ENCODE measurements at regions not wholly inside any gene's neighbourhood (a gene's known extent, or its start where the extent isn't known, plus 50 kb on each side); places are given as distances from the start of the nearest gene placed in this dataset.

DNA sequence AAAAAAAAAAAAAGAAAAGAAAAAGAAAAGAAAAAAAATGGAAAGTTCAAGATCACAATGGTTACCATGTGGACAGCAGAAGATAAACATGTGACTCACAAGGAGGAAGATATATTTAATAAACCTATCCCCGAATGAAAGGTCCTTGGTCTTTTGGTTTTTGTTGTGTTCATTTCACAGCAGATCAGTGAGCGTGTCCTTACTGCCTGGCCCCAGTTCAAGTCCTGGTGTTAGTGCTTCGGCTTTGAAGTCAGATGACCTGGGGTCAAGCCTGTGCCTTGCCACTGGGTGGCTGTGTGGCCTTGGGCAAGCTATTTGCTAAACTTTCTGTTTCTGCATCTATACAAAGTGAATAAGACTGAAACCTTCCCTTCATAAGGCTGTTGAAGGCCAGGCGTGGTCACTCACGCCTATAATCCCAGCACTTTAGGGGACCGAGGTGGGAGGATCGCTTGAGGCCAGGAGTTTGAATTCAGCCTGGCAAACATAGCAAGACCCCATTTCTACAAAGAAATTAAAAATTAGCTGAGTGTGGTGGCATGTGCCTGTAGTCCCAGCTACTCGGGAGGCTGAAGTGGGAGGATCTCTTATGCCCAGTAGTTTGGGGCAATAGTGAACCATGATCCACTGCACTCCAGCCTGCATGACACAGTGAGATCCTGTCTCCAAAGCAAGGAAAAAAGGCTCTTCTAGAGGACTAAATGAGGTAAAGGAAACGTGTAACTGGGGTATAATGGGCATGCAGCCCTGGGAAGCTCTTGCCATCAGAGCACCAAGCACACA is 94.5 kb upstream of the SPATA31D4 start:
- FAIRE-seq (no peak), DNase-seq (ENCODE audit: insufficient read length, low spot score) (no peak)

GRCh38 chr9:81841333-81841732 is 86.9 kb upstream of the SPATA31D4 start:
- FAIRE-seq, result no peak

GRCh38 chr9:81844131-81844567 is 84.1 kb upstream of the SPATA31D4 start:
- FAIRE-seq, result no peak

More at GRCh38 chr9:81841333-81841732, 86.9 kb upstream of the SPATA31D4 start:
- DNase-seq (ENCODE audit: insufficient read length, low spot score), result no peak

DNA sequence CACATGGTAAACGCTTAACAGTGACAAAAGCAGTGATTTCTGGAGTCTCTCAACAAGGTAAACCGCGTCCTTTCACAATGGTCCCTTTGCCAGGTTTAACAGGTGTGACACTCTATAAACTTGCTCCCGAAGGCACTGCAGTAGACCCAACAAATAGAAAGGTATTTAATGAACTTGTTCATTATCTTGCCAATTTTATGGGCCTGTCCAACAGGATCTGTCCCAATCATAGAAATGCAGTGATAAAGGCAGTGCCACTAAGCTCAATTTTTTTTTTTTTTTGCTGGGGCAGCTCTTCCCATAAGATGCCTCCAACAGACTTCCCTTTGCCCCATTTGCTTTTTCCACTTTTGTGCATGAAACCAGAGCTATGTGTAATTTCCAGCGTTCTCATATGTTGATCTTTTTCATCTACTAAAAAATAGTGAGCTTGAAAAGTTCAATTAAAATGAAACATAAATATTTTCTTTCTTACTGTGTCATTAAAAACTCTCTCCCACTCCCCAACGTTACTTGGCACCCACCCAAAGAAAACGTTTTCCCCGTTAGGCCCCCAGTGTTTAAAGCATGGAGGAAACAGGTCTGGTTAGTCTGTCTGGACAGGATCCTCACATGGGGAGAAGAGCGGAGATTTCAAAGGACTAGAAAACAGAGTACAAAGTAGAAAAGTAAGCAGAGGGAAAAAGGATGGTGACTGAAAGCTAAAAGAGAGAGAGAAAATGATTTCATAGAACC is 80.9 kb upstream of the SPATA31D4 start:
- DNase-seq (ENCODE audit: insufficient read length, low spot score) (no peak), FAIRE-seq (no peak)

More at GRCh38 chr9:81844131-81844567, 84.1 kb upstream of the SPATA31D4 start:
- DNase-seq (ENCODE audit: insufficient read length, low spot score), result no peak

DNA sequence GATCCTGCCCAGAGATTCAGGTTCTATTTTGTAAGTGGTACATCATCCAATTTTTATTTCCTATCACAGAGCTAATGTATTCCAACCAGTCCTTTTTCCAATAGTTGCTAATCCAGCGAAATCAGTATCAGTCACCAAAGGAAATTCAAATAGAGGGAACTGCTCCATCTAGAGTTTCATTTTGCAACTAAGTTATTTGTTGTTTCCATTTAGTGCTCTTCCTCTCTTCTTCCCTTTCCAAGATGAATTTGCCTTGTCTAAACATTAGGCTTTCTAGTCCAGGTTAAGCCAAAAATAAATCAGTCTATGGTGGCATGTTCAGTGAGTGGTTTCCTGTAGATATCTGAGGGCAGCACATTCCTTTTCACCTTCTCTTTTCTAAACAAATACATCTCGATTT is 79.8 kb upstream of the SPATA31D4 start:
- no peak for FAIRE-seq
- no peak for DNase-seq (ENCODE audit: insufficient read length, low spot score)

DNA sequence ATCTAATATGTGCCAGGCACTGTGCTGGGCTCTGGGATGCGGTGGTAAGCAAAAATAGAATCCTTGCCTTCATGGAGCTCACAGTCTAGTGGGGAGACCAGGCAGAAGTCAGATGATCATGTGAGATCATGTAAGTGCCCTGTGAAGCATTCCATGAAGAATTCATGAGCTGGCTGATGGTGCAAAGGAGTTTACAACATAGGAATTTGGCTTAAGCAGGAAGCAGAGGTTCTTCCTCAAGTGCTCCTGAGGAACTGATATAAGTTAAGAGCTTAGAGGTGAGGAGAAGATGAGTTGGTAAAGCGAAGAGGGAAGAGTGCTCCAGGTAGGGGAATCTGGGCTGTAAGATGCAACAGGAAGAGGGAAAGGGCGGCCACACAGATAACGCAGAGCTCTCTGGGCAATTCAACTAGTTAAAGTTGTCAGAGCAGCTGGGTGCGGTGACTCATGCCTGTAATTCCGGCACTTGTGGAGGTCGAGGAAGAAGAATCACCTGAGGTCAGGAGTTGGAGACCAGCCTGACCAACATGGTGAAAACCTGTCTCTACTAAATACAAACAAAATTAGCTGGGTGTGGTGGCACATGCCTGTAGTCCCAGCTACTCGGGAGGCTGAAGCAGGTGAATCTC is 78.5 kb upstream of the SPATA31D4 start:
- FAIRE-seq (no peak), DNase-seq (ENCODE audit: insufficient read length, low spot score) (no peak)

- DNase-seq (ENCODE audit: insufficient read length, low spot score), result no peak
- no peak for FAIRE-seq
These were observed 77.5 kb upstream of the SPATA31D4 start for GRCh38 chr9:81850724-81851123.

GRCh38 chr9:81851340-81851739 is 76.9 kb upstream of the SPATA31D4 start:
- FAIRE-seq (no peak), DNase-seq (ENCODE audit: insufficient read length, low spot score) (no peak)

- FAIRE-seq, result no peak
- DNase-seq (ENCODE audit: insufficient read length, low spot score), result no peak
These were observed 75.4 kb upstream of the SPATA31D4 start for GRCh38 chr9:81852820-81853219.

- FAIRE-seq (no peak), DNase-seq (ENCODE audit: insufficient read length, low spot score) (no peak)
These were observed 72.7 kb upstream of the SPATA31D4 start for GRCh38 chr9:81855538-81855937.

GRCh38 chr9:81858657-81859430 is 69.4 kb upstream of the SPATA31D4 start:
- FAIRE-seq (no peak), DNase-seq (ENCODE audit: insufficient read length, low spot score) (no peak)

- DNase-seq (ENCODE audit: insufficient read length, low spot score), result no peak
- no peak for FAIRE-seq
These were observed 67.6 kb upstream of the SPATA31D4 start for GRCh38 chr9:81860581-81860980.

- FAIRE-seq, result no peak
- no peak for DNase-seq (ENCODE audit: insufficient read length, low spot score)
These were observed 66.6 kb upstream of the SPATA31D4 start for GRCh38 chr9:81861644-81862043.

DNA sequence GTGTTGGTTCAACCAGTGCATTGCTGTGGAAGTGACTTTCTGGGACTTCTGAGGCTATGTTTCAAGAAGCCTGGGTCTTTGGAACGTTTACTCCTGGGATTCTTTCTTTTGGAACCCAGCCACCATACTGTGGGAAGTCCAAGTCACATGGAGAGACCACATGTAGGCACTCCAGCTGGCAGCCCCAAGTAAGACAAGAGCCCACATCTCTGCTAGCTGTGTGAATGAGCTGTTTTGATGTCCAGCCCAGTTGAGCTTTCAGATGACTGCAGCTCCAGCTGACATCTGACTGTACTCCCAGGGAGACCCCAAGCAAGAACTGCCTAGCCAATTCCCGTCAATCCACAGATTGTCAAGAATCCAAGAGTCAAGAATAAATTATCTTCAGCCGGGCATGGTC is 60.1 kb upstream of the SPATA31D4 start:
- DNase-seq (ENCODE audit: insufficient read length, low spot score), result no peak
- no peak for FAIRE-seq

GRCh38 chr9:81871695-81872094 is 56.5 kb upstream of the SPATA31D4 start:
- no peak for FAIRE-seq

DNA sequence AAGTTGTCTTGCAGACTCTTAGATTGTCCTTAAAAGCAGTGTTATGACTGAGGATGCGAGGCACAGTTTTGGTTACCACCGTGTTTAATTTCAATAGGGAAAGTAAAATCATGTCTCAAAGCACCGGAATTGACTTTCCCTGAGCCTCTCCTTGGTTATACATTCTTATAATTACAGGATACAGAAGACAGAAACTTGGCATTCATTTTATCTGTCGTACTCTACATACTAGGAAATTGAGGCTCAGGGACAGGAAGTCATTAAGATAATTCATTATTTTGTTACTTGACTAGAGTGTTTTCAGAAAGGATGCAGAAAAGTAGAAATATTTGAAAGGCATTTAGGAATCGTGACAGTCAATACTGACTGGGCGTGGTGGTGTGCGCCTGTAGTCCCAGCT is 54.0 kb upstream of the SPATA31D4 start:
- DNase-seq (ENCODE audit: insufficient read length, low spot score) (no peak), FAIRE-seq (no peak)

More at GRCh38 chr9:81871695-81872094, 56.5 kb upstream of the SPATA31D4 start:
- no peak for DNase-seq (ENCODE audit: insufficient read length, low spot score)

- FAIRE-seq, result no peak
- DNase-seq (ENCODE audit: insufficient read length, low spot score), result no peak
These were observed 53.3 kb upstream of the SPATA31D4 start for GRCh38 chr9:81874931-81875330.

DNA sequence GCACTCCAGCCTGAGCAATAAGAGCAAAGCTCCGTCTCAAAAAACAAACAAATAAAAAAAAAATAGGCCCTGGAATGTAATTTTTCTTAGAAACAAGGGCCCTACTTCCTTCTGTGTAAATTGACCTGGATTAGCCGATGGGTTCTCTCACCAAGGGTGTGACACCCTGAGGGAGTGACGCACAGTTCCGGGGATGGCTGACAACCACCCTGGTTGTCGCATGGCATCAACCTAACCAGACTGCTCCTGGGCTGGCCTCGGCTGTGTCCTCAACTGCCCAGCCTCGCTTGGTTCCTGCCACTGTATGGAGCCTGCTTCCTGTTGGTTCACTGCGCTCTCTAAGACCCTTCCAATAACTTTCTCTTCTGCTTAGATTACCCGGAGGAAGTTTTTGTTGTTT is 51.2 kb upstream of the SPATA31D4 start:
- no peak for DNase-seq (ENCODE audit: insufficient read length, low spot score)
- no peak for FAIRE-seq
